A673 (cell line): ENCODE measurements at regions not wholly inside any gene's neighbourhood (a gene's known extent, or its start where the extent isn't known, plus 50 kb on each side); places are given as distances from the start of the nearest gene placed in this dataset.

Experiments used
- BruUV-seq: library from RNA; stranded (reverse); fragments of 400-500 nt; replicated peaks from 2 replicates; lab custom pipeline; 2021; lab: Mats Ljungman, UMichigan
- CTCF ChIA-PET: fragments of 300-600 bp; sonication (Branson Sonifier 250); formaldehyde crosslinking; loops from one replicate; lab custom pipeline; 2022; ENCODE audit warnings: antibody characterized with exemption; lab: Charles Lee
- POLR2A ChIA-PET: fragments of 300-600 bp; sonication (Branson Sonifier 250); formaldehyde crosslinking; loops from one replicate; lab custom pipeline; 2022; ENCODE audit warnings: antibody characterized with exemption; ENCODE audit not compliant: low non-redundant PET; lab: Charles Lee
- DNase-seq: peaks from one replicate; pipeline ENCODE4 v3.0.0-alpha.2; 2015; ENCODE audit warnings: low spot score
- H3K27ac ChIP-seq: fragments of 200-600 bp; sonication (generic); 2 replicates; pipeline ENCODE4 v1.5.1; 2016; ENCODE audit warnings: mixed run types, low read depth, mild to moderate bottlenecking, mixed read lengths, antibody characterized with exemption, low read length; ENCODE audit not compliant: poor library complexity, severe bottlenecking
- H3K27me3 ChIP-seq: fragments of 200-600 bp; sonication (generic); replicated peaks from 2 replicates; pipeline ENCODE4 v1.6.1; 2017; ENCODE audit warnings: mixed run types, low read depth, mild to moderate bottlenecking, mixed read lengths, antibody characterized with exemption, low read length; ENCODE audit not compliant: insufficient read depth, poor library complexity
- H3K36me3 ChIP-seq: fragments of 200-600 bp; sonication (generic); 2 replicates; pipeline ENCODE4 v1.6.1; 2016; ENCODE audit warnings: mixed run types, mild to moderate bottlenecking, mixed read lengths, antibody characterized with exemption, low read length; ENCODE audit not compliant: insufficient read depth, poor library complexity, severe bottlenecking
- H3K4me1 ChIP-seq: fragments of 200-600 bp; sonication (generic); 2 replicates; pipeline ENCODE4 v1.6.1; 2017; ENCODE audit warnings: mixed run types, mild to moderate bottlenecking, mixed read lengths, antibody characterized with exemption, low read length; ENCODE audit not compliant: insufficient read depth, poor library complexity, severe bottlenecking
- H3K4me3 ChIP-seq: fragments of 200-600 bp; sonication (generic); 2 replicates; pipeline ENCODE4 v1.5.1; 2016; ENCODE audit warnings: low read depth, mixed run types, mild to moderate bottlenecking, mixed read lengths, low read length; ENCODE audit not compliant: poor library complexity, severe bottlenecking
- H3K9me3 ChIP-seq: fragments of 200-600 bp; sonication (generic); 2 replicates; pipeline ENCODE4 v1.6.1; 2016; ENCODE audit warnings: mixed run types, low read depth, mild to moderate bottlenecking, mixed read lengths, antibody characterized with exemption, low read length; ENCODE audit not compliant: poor library complexity, severe bottlenecking
- EZH2 ChIP-seq: fragments of 200-600 bp; sonication (generic); IDR thresholded peaks from 2 replicates; pipeline ENCODE4 v1.6.1; 2017; ENCODE audit warnings: borderline replicate concordance, low read depth, mild to moderate bottlenecking, mixed read lengths, antibody characterized with exemption, low read length; ENCODE audit not compliant: poor library complexity, severe bottlenecking
- intact Hi-C: fragments of 100-400 bp; cut with micrococcal nuclease; formaldehyde crosslinking; loops from one replicate; pipeline ENCODE4 v1.10.0; 2022; ENCODE audit not compliant: unreplicated experiment
- TF ChIP-seq, protein P1 (sequence below): fragments of 300-800, 200-600 bp; sonication (generic); conservative IDR thresholded peaks from 2 replicates; pipeline ENCODE4 v1.5.1; 2017; ENCODE audit warnings: low read depth, mild to moderate bottlenecking, antibody characterized with exemption, low read length, moderate library complexity, mixed read lengths

- intact Hi-C loops, result no loop called here
- BruUV-seq, result no TSS peak
- H3K36me3 ChIP-seq, result no peaks in the 10 kb centered on the region
- H3K27me3 ChIP-seq, result no peaks in the 10 kb centered on the region
- no peak overlapping the region for H3K4me3 ChIP-seq
- H3K4me1 ChIP-seq, result peaks cover 6% of the 10 kb centered on the region
- DNase-seq, result no peak
- no peak overlapping the region for H3K27ac ChIP-seq
- CTCF ChIA-PET, result no interaction called here
- H3K9me3 ChIP-seq, result peaks cover 5% of the 10 kb centered on the region
- TF ChIP-seq, protein P1, sequence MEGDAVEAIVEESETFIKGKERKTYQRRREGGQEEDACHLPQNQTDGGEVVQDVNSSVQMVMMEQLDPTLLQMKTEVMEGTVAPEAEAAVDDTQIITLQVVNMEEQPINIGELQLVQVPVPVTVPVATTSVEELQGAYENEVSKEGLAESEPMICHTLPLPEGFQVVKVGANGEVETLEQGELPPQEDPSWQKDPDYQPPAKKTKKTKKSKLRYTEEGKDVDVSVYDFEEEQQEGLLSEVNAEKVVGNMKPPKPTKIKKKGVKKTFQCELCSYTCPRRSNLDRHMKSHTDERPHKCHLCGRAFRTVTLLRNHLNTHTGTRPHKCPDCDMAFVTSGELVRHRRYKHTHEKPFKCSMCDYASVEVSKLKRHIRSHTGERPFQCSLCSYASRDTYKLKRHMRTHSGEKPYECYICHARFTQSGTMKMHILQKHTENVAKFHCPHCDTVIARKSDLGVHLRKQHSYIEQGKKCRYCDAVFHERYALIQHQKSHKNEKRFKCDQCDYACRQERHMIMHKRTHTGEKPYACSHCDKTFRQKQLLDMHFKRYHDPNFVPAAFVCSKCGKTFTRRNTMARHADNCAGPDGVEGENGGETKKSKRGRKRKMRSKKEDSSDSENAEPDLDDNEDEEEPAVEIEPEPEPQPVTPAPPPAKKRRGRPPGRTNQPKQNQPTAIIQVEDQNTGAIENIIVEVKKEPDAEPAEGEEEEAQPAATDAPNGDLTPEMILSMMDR, result no peak
- no peak for TF ChIP-seq EZH2
- POLR2A ChIA-PET, result no interaction called here
Observed at GRCh38 chr4:14837860-14838259, 164.4 kb upstream of the CPEB2 start.

GRCh38 chr4:14841801-14842768, 160.2 kb upstream of the CPEB2 start:
- Histone ChIP-seq H3K4me3 (no peak overlapping the region), H3K4me1 (peaks cover 6% of the 10 kb centered on the region), H3K36me3 (no peaks in the 10 kb centered on the region), H3K9me3 (peaks cover 5% of the 10 kb centered on the region), H3K27me3 (no peaks in the 10 kb centered on the region), H3K27ac (no peak overlapping the region)
- ChIA-PET POLR2A (no interaction called here), CTCF (no interaction called here)
- no TSS peak for BruUV-seq
- intact Hi-C loops, result no loop called here
- no peak for TF ChIP-seq EZH2
- TF ChIP-seq, protein P1, result no peak
- DNase-seq, result peak; percentile 43

DNA sequence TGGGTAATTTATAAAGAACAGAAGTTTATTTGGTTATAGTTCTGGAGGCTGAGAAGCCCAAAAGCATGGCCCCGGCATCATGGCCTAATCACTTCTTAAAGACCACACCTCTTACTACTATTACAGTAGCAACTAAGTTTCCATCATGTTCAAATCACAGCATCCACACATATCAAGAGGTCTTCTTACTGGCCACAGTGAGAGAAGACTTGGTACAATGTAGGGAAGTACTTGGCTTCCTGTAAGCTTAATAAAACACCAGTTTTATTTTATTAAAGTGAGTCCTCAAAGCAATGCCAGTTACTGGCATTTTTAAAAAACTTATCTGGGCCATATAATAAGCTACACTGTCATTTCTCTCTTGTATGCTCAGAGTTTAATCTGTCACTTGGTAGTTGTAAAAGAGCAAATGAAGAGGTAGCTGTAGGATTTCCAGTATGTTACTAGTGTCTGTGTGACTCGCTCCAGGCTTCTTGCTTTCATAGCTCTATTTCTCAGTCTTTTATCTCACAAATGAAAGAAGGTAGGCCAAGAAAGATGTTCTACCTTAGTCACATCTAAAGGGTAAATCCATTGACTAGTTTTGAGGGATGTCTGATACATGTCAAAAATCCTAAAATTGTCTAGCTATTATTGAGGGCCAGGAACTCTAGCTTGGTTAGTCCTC, 159.2 kb upstream of the CPEB2 start:
- no peaks in the 10 kb centered on the region for H3K36me3 ChIP-seq
- H3K27ac ChIP-seq, result no peak overlapping the region
- DNase-seq, result no peak
- POLR2A ChIA-PET, result interaction anchor here (0.6 kb wide), 1 partner anchor 18 kb away, joined by 3 read pairs; no protein-coding TSS in a partner anchor
- peaks cover 6% of the 10 kb centered on the region for H3K4me1 ChIP-seq
- TF ChIP-seq, protein P1, result no peak
- TF ChIP-seq EZH2, result no peak
- intact Hi-C loops, result no loop called here
- H3K9me3 ChIP-seq, result peaks cover 5% of the 10 kb centered on the region
- no peak overlapping the region for H3K4me3 ChIP-seq
- no TSS peak for BruUV-seq
- no peaks in the 10 kb centered on the region for H3K27me3 ChIP-seq
- CTCF ChIA-PET, result no interaction called here
